ENCODE measurements at regions not wholly inside any gene's neighbourhood (a gene's known extent, or its start where the extent isn't known, plus 50 kb on each side); places are given as distances from the start of the nearest gene placed in this dataset.
A peak's percentile ranks its signal among the peaks of the same experiment; 100 is the strongest.

DNA sequence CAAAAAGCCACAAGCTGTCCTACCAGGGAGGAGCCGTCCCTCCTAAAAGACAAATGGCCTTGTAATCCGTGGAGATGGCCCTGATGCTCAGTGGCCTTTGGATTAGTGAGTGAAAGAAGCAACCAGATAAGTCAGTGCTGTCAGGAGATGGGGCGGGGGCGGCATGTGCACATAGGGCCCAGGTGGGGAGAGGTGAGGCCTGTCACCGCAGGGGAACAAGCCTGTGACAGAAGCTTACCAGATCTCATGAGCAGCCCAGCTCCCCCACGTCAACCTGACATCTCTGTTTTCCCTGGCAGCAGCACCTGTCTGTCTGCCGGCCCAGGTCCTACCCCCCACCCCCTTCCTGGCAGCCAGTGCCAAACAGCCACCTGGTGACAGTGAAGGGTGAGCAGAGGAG, 162.6 kb downstream of the BUD13 start:
- DNase-seq (ENCODE audit: low read depth): no peak
- H3K4me3 ChIP-seq (ENCODE audit: low read length): no peak overlapping the region
- TF ChIP-seq CTCF (conservative IDR thresholded peaks at IDR 0.05; ENCODE audit: low read depth, low read length): no peak

GRCh38 chr11:116607027-116607426, 165.8 kb downstream of the BUD13 start:
- no peak for DNase-seq (ENCODE audit: low read depth)
- no peak overlapping the region for H3K4me3 ChIP-seq (ENCODE audit: low read length)
- TF ChIP-seq CTCF (conservative IDR thresholded peaks at IDR 0.05; ENCODE audit: low read depth, low read length): no peak

GRCh38 chr11:116605543-116606459, 167.0 kb downstream of the BUD13 start:
- DNase-seq (ENCODE audit: low read depth): peak; percentile 1
- no peak overlapping the region for H3K4me3 ChIP-seq (ENCODE audit: low read length)
- TF ChIP-seq CTCF (conservative IDR thresholded peaks at IDR 0.05; ENCODE audit: low read depth, low read length): peak; percentile 64

GRCh38 chr11:116603728-116604323, 169.0 kb downstream of the BUD13 start:
- no peak for TF ChIP-seq CTCF (conservative IDR thresholded peaks at IDR 0.05; ENCODE audit: low read depth, low read length)
- DNase-seq (ENCODE audit: low read depth): no peak
- H3K4me3 ChIP-seq (ENCODE audit: low read length): no peak overlapping the region

GRCh38 chr11:116602637-116602942, 170.2 kb downstream of the BUD13 start:
- no peak overlapping the region for H3K4me3 ChIP-seq (ENCODE audit: low read length)
- TF ChIP-seq CTCF (conservative IDR thresholded peaks at IDR 0.05; ENCODE audit: low read depth, low read length): no peak
- DNase-seq (ENCODE audit: low read depth): no peak

DNA sequence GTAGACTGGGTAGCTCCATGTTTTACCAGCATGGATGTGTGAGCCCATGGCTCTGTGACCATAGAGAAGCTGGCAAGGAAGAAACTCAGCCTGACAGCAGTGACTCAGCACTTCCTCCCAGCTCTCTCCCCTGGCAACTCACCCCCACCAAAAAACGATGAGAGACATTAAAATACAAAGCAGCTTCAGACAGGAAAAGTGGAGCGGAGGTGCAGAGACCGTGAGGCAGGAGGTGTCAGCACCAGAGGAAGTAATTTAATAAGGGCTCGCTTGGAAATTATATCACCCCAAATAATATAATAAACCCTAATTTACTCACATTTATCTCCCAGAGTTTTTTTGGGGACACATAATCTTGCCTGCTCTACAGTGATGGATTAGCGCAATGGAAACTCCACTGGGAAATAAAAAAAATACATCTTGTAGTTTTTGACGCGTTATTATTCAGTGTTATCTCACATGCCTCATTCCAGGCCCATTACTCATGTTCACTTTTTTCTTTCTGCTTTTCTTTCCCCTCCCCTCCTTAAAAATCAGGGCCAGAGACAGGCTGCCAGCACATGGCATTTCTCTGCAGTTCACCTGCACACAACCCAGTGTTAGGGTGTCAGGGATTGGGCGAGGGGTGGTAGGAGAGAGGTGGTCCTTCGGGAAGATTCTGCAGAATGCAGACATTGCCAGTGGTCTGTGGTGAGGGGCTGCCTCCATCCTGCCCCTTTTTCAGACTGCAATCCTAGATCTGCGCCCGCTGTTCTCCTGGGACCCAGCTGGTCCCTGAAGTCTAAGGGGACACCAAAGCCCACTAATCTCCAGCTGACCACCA, 170.8 kb downstream of the BUD13 start:
- TF ChIP-seq CTCF (conservative IDR thresholded peaks at IDR 0.05; ENCODE audit: low read depth, low read length): no peak
- peak; percentile 0 for DNase-seq (ENCODE audit: low read depth)
- H3K4me3 ChIP-seq (ENCODE audit: low read length): no peak overlapping the region

All from retinal pigment epithelial cell (primary cell).